Erythroblast (primary cell): ENCODE measurements at regions not wholly inside any gene's neighbourhood (a gene's known extent, or its start where the extent isn't known, plus 50 kb on each side); places are given as distances from the start of the nearest gene placed in this dataset.
"Not testable (repeated sequence)": the region's sequence is repeated elsewhere in the genome, so short reads cannot be mapped to it uniquely, and the experiment has no call there.

Experiments
- DNase-seq, 2 experiments: peaks; one replicate each; lab custom pipeline; 2025; lab: John Stamatoyannopoulos, UW
- GATA1 ChIP-seq: IDR thresholded peaks from 2 replicates; pipeline ENCODE4 v1.6.1; 2011; ENCODE audit warnings: low read depth, mild to moderate bottlenecking, control low read depth, low read length, moderate library complexity
- POLR2A ChIP-seq: IDR thresholded peaks from 2 replicates; pipeline ENCODE4 v1.6.1; 2011; ENCODE audit warnings: mild to moderate bottlenecking, low read length

DNA sequence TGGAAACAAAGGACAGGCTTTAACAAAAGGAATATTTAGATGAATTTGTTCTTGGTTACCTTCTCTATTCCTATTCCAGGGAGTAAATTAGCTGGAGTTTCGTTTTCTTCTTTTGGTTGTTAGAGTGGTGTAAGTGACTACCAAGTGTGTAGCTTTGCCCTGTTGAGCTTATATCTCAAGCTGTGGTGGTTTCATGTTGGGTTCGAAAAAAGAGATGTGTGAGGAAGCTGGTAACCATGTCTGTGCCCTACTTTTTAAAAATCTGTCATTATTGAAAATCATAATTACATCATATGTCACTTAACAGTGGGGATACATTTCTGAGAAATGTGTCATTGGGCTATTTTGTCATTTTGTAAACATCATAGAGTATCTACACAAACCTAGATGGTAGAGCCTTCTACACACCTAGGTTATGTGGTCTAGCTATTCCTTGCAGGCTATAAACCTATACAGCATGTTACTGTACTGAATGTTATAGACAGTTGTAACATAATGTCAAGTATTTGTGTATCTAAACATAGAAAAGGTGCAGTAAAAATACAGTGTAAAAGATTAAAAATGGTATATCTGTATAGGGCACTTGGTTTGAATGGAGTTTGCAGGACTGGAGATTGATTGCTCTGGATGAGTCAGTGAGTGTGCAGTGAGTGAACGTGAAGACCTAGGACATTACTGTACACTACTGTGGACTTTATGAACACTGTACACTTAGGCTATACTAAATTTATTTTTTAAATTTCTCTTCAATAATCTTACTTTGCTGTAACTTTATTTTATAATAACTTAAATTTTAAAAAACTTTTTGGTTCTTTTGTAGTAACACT is 90.4 kb downstream of the SEPTIN7 start:
- TF ChIP-seq POLR2A (no peak), GATA1 (no peak)
- no peak for DNase-seq

DNA sequence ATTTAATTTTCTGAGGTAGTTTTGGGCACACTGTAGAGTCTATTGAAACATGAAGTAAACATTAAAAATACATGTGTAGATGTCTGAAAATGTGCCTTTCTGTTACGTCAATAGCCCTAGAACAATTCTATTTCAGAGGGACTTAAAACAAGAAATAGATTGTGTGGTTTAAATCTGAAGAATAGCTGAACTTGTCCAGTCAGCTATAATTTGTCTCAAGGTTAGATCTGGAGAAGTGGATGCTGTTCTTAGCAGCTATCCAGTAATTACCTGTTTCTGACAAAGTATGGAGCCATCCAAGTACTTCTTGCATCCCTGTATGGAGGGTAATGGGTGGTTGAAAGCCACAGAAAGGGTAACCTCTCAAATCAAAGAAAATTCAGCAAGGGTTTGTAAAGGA is 92.8 kb downstream of the SEPTIN7 start:
- TF ChIP-seq POLR2A (no peak), GATA1 (no peak)
- DNase-seq, result no peak

DNA sequence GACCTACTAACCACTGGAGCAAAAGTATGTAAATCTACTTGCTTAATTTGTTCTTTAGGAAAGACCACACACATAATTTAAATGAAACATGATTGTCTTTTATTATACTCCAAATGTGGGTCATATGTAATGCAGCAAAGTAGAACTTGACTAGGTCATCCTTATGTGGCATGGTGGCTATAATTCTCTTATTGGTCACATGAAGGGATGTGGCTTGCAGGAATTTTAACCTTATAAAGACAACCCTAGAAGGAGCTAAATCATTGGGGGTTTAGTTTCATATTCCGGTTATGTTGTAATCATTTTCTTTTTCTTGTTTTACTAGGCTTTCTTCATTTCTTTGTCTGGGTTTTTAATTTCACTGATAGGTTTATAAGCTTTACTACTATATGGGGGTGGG is 93.9 kb downstream of the SEPTIN7 start:
- no peak for TF ChIP-seq GATA1
- no peak for TF ChIP-seq POLR2A
- DNase-seq, result no peak

DNA sequence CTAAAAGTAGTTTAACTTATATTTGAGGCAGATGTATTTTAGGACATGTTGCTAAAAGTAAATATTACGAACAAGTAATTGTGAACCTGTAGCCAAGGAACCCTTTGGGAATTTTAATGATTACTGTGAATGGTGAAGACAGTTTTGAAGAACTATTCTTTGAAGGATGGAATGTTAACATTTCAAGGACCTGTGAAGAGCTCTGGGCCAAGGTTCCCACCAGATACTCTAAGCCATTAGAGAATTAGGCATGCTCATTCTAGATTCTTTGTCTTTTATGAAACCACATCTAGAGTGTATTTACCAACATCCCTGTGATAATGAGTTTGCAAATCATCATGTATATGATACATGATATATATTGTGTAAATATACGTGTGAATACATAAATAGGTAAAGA is 99.8 kb downstream of the SEPTIN7 start:
- TF ChIP-seq POLR2A, result no peak
- TF ChIP-seq GATA1, result no peak
- no peak for DNase-seq

DNA sequence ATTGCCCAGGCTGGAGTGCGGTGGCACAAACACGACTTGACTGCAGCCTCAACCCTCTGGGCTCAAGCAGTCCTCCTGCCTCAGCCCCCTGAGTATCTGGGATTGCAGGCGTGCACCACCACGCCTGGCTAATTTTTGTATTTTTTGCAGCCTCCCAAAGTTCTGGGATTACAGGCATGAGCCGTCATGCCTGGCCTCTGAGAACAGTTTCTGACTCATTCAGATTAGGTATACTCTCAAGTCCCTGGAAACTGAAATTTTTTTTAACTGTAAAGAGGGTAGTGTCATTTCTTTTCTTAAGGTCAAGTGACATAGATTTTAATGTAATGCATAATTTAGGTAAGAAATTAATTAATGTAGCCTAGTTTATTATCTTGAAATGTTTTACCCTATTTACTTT is 104.7 kb downstream of the SEPTIN7 start:
- DNase-seq, result no peak
- TF ChIP-seq POLR2A (no peak), GATA1 (no peak)

DNA sequence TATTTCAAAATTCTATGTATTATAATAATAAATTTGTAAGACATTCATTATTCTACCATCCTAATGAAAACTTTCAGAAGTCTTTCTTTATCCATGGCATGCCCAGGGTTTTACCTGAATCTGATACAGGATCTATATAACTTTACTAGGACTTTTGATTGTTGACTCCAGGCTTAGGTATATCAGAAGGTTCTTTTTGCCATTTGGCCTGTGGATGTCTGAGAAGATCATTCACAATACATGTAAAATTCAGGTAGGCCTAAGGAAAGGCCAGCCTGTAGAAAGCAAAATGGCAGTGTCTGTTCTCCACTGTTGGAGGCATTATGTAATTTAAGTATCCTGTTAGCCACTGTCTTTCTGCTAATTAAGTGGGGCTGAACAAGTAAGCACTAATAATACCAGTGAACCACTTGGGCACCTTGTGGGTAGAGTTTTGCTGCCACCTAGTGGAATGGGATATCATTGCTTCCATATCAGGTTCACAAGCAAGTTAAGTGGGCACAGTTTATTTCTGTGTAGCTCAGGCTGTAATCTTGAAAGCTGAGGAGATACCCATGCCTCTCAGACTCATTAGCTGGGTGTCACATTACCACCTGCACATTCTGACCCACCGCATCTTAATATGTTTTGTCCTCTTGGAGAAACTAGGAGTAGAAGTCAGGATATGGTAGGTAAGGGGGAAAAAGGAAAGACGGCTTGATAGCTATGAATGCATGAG is 105.5 kb downstream of the SEPTIN7 start:
- peak; percentile 83 to 90 for DNase-seq
- TF ChIP-seq POLR2A (no peak), GATA1 (no peak)

DNA sequence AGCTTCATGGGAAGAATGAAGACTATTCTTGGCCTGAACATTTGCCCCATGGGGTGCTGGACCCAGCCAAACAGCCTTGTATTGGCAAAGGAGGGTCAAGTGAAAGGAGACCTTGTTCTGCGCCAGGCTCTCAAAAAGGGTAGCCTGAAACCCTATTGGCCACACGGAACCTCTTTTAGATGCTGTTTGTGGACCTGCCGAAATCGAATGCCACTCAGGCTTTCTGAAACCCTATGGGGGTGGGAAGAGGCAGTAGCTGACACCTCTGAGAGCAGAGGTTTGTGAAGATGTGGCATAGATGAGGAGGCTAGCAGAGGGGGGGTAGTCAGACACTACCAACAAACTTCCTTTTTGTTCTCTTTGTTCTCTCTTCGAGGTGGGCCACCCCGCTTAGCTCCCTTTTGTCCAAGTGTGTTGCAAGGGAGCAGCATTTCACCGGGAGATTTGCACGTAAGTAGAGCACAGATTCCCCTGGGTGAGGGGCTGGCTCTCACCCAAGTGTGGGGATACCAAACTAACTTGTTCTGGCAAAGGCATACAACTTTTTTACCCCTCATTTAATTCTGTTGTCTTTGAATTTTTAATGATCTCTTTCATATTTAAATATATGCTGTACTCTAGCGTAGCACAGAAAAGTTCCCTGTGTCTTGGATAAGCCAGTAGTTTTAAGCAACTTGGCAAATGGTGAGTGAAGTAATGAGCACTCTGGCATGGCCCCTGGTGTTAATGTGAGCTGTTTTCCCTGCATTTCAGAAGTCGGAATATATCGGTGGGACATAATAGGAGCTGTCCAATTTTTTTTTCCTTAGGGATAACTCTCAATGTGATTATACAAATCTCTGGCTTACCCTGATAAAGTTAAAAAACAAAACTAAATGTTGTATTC is 107.7 kb downstream of the SEPTIN7 start:
- no peak for TF ChIP-seq GATA1
- no peak for TF ChIP-seq POLR2A
- no peak for DNase-seq

DNA sequence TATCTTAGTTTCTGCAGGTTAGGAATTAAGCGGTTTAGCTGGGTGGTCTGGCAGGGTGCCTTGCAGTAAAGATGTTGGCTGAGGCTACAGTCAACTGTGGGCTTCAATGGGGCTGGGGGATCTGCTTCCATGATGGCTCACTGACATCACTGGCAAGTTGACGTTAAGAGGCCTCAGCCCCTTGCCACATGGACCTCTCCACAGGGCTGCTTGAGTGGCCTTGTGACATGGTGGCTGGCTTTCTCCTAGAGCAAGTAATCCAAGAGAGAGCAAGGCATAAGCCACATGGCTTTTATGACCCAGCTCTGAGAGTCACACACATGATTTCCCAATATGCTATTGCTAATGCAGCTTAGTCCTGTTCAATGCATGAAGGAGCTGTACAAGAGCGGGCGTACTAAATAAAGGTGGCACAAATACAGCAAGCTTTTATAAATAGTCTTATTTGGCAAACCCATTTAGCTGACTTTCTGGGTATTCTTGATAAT is 109.1 kb downstream of the SEPTIN7 start:
- no peak for DNase-seq
- TF ChIP-seq POLR2A, result no peak
- no peak for TF ChIP-seq GATA1

DNA sequence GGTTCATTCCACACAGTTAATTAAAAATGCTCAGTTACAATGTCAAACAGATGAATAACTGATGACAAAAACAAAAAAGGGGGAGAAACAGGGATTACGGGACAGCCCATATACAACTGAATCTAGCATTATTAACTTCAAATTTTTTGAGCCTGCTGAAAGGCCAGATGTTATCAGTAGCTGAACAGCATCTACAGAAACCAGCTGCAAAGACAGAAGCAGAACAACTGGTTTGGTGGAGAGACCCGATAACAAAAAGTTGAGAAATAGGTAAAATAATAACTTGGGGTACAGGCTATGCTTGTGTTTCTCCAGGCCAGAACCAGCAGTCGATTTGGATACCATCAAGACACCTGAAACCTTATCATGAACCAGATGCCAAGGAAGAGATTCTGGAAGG is 109.8 kb downstream of the SEPTIN7 start:
- not testable (repeated sequence) for DNase-seq

DNA sequence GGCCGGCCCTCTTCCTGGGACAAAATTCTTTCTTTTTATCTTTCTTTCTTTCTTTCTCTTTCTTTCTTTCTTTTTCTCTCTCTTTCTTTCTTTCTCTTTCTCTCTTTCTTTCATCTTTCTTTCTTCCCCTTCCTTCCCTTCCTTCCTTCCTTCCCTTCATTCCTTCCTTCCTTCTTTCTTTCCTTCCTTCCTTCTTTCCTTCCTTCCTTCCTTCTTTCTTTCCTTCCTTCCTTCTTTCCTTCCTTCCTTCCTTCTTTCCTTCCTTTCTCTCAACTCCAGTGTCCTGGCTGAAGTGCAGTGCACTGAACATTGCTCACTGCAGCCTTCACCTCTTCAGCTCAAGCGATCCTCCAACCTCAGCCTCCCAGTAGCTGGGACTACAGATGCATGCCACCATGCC is 112.5 kb downstream of the SEPTIN7 start:
- not testable (repeated sequence) for DNase-seq

DNA sequence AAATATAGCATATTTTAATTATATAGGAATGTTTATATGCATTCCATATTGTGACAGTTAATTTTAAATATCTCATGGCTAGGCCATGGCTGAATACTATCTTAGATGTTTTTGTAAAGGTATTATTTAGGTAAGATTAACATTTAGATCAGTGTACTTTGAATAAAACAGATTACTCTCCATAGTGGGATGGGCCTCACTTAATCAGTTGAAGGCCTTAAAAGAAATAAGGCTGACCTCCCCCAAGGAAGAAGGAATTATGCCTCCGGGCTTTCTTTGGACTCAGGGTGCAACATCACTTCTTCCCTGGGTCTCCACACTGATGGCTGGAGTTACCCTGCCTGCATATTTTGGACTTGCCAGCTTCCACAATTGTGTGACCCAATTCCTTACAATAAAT is 113.4 kb downstream of the SEPTIN7 start:
- DNase-seq, result not testable (repeated sequence)

DNA sequence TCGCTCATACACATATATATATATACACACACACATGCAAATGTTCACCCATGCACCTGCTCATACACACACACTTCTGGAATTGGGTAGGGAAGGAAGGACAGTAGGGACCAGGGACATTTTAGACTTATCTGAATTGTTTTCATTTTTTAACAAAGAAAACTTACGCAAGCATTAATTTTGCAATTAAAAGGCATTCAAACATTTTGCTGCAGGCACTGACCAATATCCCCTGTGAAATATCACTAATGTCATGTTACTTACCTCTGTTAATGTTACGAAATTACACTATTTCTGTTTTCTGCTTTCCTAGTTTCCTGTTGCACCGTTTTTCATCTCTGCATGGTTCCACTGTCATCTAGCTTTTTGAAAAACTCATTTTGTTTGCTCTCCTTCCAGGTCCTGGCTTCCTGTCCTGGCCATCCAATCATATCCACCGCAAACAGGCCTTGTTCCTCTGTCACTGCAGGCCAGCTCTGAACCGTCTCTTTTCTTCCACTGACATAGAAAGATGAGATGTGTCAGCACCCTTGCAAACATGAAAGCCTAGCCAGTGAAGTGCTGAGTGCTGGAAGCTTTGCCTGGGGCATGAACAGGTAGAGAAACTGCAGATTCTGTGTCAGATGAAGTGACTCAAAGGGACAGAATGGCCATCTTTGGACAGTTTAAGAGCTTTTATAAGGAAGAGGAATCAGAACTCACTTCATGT is 114.5 kb downstream of the SEPTIN7 start:
- not testable (repeated sequence) for DNase-seq

DNA sequence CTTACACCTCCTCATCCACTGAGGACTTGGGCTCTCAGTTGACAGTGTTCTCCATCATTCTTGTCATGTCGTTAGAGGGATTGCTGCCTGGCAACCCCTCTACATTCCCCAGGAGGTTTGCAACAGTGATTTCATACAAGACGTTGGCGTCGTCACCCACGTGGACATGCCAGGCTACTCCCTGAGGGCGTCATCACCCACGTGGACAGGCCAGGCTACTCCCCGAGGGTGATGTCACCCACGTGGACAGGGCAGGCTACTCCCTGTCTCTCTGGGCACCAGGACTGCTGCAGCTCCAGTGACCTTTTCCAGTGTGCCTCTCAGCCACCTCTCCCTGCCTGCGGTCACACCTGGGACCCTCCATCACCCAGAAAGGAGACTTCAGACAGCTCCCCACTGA is 117.4 kb downstream of the SEPTIN7 start:
- not testable (repeated sequence) for DNase-seq

DNA sequence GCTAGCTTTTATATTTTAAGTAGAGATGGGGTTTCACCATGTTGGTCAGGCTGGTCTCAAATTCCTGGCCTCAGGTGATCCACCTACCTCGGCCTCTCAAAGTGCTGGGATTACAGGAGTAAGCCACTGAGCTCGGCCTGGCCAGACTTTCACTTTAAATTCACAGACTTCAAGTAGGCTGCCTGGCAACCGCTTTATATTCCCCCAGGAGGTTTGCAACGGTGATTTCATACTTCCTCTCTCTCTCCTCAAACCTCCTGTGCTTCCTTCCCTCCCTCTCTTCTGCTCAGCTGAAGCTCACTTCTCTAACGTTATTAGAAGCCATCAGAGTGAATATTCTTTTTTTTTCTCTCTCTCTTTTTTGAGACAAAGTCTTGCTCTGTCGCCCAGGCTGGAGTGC is 118.8 kb downstream of the SEPTIN7 start:
- not testable (repeated sequence) for DNase-seq

DNA sequence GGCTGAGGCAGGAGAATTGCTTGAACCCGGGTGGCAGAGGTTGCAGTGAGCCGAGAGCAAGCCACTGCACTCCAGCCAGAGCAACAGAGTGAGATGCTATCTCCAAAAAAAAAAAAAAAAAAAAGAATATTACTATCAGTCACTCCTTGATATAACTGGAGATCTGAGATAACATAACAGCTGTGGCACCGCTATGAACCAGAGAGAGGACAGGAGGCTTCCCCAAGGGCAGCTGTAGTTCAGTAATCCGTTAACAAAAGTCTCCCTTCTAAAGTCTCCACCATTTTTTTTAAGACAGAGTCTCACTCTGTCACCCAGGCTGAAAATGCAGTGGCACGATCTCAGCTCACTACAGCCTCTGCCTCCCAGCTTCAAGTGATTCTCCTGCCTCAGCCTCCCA is 120.5 kb downstream of the SEPTIN7 start:
- not testable (repeated sequence) for DNase-seq

DNA sequence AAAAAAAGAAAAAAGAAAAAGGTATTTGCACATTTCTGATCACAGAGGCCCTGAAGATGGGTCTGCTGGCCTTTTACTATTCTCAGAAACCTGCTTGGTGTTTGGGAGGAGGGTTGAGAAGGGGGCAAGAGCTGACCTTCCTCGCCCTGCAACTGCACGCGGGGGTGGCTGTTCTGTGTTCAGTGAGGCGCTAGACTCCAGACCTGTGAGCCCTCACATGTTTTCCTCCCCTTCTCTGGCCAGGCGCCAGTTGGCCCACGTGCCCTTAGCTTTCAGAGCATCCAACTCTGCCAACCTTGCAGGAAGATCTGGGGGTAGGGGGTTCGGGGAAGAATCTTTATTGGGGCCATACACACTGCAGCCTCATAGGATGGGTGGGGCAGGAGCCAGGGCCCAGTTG is 123.8 kb downstream of the SEPTIN7 start:
- DNase-seq, result not testable (repeated sequence)

DNA sequence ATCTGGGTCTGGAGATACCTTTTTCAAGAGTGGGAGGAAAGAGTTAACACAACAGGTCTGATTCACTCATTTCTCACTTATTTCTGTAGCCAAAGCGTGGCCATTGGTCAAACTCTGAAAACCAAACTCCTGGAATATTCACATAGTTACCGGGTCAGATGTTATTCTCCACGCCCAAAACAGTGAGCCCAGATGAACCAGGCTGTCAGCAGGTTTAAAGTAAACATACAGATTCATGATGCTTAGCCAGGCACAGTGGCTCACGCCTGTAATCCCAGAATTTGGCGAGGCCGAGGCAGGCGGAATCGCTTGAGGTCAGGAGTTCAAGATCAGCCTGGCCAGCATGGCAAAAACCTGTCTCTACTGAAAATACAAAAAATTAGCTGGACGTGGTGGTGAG is 126.1 kb downstream of the SEPTIN7 start:
- DNase-seq, result not testable (repeated sequence)

DNA sequence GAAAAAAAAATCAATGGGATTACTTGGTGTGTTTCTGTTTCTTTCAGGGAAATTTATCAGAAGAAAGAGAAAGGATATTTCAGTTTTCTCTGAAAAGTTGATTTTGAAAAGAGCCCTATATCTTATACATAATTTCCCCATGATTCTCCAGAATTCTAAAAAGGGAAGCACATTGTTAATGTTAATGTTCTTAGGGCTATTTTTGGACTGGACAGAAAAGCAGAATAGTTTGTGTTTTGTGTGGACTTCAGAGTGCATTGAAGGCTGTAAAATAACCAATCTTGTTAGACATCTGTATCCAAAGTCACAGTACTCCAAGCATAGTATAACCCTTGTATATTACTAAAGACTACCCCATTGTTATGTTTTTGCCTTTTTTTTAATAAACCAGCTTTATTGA is 130.3 kb downstream of the SEPTIN7 start:
- not testable (repeated sequence) for DNase-seq

DNA sequence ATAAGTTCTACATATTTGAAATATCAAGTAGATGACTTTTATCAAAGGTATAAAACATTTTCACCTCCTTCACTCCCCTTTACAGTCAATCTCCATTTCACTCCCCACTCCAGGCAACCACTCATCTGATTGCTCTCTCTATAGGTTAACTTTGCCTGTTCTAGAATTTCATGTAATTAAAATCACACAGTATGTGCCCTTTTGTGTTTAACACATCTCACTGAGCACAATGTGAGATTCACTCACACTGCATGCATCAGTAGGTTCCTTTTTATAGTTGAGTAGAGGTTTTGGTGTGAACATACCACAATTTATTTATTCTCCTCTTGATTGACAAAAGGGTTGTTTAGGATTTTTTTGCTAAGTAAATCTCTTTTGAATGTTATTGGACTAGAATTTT is 130.7 kb downstream of the SEPTIN7 start:
- not testable (repeated sequence) for DNase-seq

DNA sequence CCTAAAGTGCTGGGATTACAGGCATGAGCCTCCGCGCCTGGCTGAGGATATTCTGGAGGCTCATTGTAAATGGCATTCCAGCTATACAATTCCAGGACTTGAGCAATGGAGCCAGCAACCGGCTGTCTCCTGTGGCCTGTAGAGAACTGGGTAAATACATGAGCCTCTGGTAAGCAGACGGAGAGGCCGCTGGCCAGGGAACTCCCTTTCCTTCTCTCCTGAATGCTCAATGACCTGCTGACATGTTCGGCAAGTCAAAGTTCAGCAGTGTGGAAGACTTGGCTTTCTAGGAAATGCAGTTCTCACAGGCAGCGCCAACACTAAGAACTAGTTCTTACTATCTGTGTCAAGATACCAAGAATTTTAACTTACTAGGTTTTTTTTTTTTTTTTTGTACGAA is 139.8 kb downstream of the SEPTIN7 start:
- DNase-seq, result not testable (repeated sequence)
